DOHH2 (cell line): ENCODE measurements at regions not wholly inside any gene's neighbourhood (a gene's known extent, or its start where the extent isn't known, plus 50 kb on each side); places are given as distances from the start of the nearest gene placed in this dataset.

ENCODE experiments used
- H3F3A ChIP-seq: fragments of 200-600 bp; sonication (generic), shearing (Covaris generic); 2 replicates; pipeline ENCODE4 v1.6.0; 2016; ENCODE audit warnings: antibody characterized with exemption, mild to moderate bottlenecking; ENCODE audit not compliant: control insufficient read depth, insufficient read depth
- H3K27ac ChIP-seq: fragments of 200-600 bp; sonication (generic); 2 replicates; pipeline ENCODE4 v1.5.1; 2014; ENCODE audit warnings: low read depth, mild to moderate bottlenecking, low read length, moderate library complexity
- H3K27me3 ChIP-seq: fragments of 200-600 bp; sonication (generic); 2 replicates; pipeline ENCODE4 v1.6.1; 2014; ENCODE audit warnings: mild to moderate bottlenecking, low read length, mixed read lengths; ENCODE audit not compliant: control insufficient read depth
- H3K36me3 ChIP-seq: fragments of 200-600 bp; sonication (generic); 2 replicates; pipeline ENCODE4 v1.6.1; 2014; ENCODE audit warnings: mild to moderate bottlenecking, low read length, moderate library complexity, mixed read lengths; ENCODE audit not compliant: control insufficient read depth
- H3K4me1 ChIP-seq: fragments of 200-600 bp; sonication (generic); 2 replicates; pipeline ENCODE4 v1.6.1; 2014; ENCODE audit warnings: mild to moderate bottlenecking, low read length, mixed read lengths; ENCODE audit not compliant: control insufficient read depth
- H3K4me2 ChIP-seq: fragments of 200-600 bp; sonication (generic); 2 replicates; pipeline ENCODE4 v1.6.0; 2014; ENCODE audit warnings: mild to moderate bottlenecking, low read length, moderate library complexity
- H3K4me3 ChIP-seq: fragments of 200-600 bp; sonication (generic); 2 replicates; pipeline ENCODE4 v1.5.1; 2014; ENCODE audit warnings: mild to moderate bottlenecking, low read length, mixed read lengths
- H3K79me2 ChIP-seq: fragments of 200-600 bp; sonication (generic); 2 replicates; pipeline ENCODE4 v1.6.1; 2014; ENCODE audit warnings: mild to moderate bottlenecking, low read length, mixed read lengths; ENCODE audit not compliant: control insufficient read depth
- H3K9me2 ChIP-seq: fragments of 200-600 bp; sonication (generic); replicated peaks from 2 replicates; pipeline ENCODE4 v1.6.1; 2014; ENCODE audit warnings: mild to moderate bottlenecking, low read length, mixed read lengths; ENCODE audit not compliant: control insufficient read depth
- H3K9me3 ChIP-seq: fragments of 200-600 bp; sonication (generic); 2 replicates; pipeline ENCODE4 v1.6.1; 2014; ENCODE audit warnings: antibody characterized with exemption, low read length, mixed read lengths; ENCODE audit not compliant: control insufficient read depth, insufficient read depth
- H4K20me1 ChIP-seq: fragments of 200-600 bp; sonication (generic); 2 replicates; pipeline ENCODE4 v1.6.0; 2014; ENCODE audit warnings: low read depth, mild to moderate bottlenecking, antibody characterized with exemption, low read length, moderate library complexity; ENCODE audit not compliant: control insufficient read depth, insufficient read depth
- EZH2phosphoT487 ChIP-seq: fragments of 200-600 bp; sonication (generic); IDR thresholded peaks from 2 replicates; pipeline ENCODE4 v1.6.1; 2017; ENCODE audit warnings: borderline replicate concordance, mild to moderate bottlenecking, antibody characterized with exemption, low read length, moderate library complexity, mixed read lengths
- TF ChIP-seq, protein P1 (sequence below): fragments of 200-600 bp; sonication (generic); IDR thresholded peaks from one replicate; pipeline ENCODE4 v1.5.1; 2014; ENCODE audit warnings: antibody characterized with exemption, mild to moderate bottlenecking, low read depth, low read length; ENCODE audit not compliant: poor library complexity, severe bottlenecking

DNA sequence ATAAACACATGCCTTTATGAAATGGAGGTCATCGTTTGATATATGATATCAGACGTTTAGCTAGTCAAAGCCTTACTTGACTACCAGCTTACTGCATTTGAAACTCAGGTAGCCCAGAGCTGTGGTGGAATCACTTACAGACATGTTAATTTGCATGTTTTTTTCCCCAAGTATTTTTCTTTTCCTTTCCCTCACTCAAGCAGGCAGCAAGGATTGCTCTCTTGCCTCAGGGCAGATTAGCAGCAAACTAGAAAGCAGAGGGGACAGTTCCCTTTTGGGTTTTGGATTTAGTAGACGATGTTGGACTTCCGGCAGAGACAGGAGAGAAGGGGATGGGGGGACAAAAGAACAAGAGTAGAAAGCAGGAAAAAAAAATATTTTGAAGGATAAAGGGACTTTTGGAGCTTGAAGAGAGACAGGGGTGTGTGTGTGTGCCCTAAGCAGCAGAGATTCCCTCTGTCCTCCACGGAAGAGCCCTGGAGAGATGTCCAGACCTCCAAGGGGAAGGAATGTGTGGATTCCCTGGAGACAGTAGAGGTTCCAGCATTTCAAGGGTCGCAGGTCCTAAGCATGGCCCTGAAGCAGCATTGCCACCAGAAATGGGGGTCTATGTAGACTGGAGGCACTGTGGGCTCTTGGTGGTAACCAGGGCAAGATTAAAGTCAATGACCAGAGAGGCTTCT is 86.8 kb upstream of the CADPS start:
- no peaks in the 10 kb centered on the region for H3K79me2 ChIP-seq
- peaks cover 9% of the 10 kb centered on the region for H3K4me1 ChIP-seq
- H3F3A ChIP-seq = no peaks in the 10 kb centered on the region
- no peaks in the 10 kb centered on the region for H3K36me3 ChIP-seq
- H3K9me2 ChIP-seq = no peaks in the 10 kb centered on the region
- no peaks in the 10 kb centered on the region for H4K20me1 ChIP-seq
- no peak overlapping the region for H3K27ac ChIP-seq
- no peaks in the 10 kb centered on the region for H3K27me3 ChIP-seq
- H3K9me3 ChIP-seq = no peaks in the 10 kb centered on the region
- no peak overlapping the region for H3K4me2 ChIP-seq
- no peak for TF ChIP-seq EZH2phosphoT487
- TF ChIP-seq, protein P1, sequence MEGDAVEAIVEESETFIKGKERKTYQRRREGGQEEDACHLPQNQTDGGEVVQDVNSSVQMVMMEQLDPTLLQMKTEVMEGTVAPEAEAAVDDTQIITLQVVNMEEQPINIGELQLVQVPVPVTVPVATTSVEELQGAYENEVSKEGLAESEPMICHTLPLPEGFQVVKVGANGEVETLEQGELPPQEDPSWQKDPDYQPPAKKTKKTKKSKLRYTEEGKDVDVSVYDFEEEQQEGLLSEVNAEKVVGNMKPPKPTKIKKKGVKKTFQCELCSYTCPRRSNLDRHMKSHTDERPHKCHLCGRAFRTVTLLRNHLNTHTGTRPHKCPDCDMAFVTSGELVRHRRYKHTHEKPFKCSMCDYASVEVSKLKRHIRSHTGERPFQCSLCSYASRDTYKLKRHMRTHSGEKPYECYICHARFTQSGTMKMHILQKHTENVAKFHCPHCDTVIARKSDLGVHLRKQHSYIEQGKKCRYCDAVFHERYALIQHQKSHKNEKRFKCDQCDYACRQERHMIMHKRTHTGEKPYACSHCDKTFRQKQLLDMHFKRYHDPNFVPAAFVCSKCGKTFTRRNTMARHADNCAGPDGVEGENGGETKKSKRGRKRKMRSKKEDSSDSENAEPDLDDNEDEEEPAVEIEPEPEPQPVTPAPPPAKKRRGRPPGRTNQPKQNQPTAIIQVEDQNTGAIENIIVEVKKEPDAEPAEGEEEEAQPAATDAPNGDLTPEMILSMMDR = no peak
- no peak overlapping the region for H3K4me3 ChIP-seq

DNA sequence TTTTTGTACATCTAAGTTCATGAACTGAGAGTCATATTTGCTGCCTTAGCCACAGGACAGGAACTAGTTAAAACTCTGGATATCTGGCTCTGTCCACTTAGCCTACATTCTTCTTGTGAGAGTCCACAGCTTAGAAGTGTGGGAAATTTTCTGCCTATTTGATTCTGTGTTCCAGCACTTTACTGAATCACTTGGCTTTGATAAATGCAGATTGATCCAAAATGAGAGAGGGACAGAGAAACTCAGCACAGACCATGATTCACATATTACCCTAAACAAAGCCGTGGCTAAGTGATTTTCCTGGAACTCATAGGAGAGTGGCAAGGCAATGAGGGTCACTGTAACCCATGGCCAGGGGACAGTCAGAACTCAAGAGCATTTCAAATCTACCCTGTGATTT is 87.5 kb upstream of the CADPS start:
- Histone ChIP-seq H3K27ac (no peak overlapping the region), H3K4me2 (no peak overlapping the region), H4K20me1 (no peaks in the 10 kb centered on the region), H3F3A (no peaks in the 10 kb centered on the region), H3K9me3 (no peaks in the 10 kb centered on the region), H3K79me2 (no peaks in the 10 kb centered on the region), H3K27me3 (no peaks in the 10 kb centered on the region), H3K36me3 (no peaks in the 10 kb centered on the region), H3K4me3 (no peak overlapping the region), H3K4me1 (peaks cover 12% of the 10 kb centered on the region), H3K9me2 (no peaks in the 10 kb centered on the region)
- TF ChIP-seq, protein P1 = no peak
- no peak for TF ChIP-seq EZH2phosphoT487

DNA sequence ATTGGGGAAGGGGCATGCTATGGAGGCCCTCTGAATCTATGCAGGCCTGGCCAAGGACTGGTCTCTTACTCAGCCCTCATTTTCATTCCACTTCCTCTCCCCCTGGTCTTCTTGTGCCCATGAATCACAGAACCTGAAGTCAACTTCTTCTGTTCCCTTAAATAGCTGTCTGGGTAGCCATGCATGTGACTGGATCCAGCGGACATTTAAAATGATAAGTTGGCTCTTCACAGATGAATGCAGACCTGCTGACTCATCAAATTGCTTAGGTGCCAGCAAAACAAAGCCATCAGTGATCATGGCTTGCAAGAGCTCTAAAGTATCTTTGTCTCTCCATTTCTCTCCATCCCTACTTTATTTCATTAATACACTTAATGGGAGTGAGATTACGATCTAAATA is 90.1 kb upstream of the CADPS start:
- Histone ChIP-seq H3K27ac (no peak overlapping the region), H3K4me2 (no peak overlapping the region), H3K4me3 (no peak overlapping the region), H4K20me1 (no peaks in the 10 kb centered on the region), H3K27me3 (no peaks in the 10 kb centered on the region), H3F3A (no peaks in the 10 kb centered on the region), H3K36me3 (no peaks in the 10 kb centered on the region), H3K9me2 (no peaks in the 10 kb centered on the region), H3K9me3 (no peaks in the 10 kb centered on the region), H3K79me2 (no peaks in the 10 kb centered on the region), H3K4me1 (peaks cover 18% of the 10 kb centered on the region)
- no peak for TF ChIP-seq EZH2phosphoT487
- TF ChIP-seq, protein P1 = no peak
